ENCODE measurements at regions not wholly inside any gene's neighbourhood (a gene's known extent, or its start where the extent isn't known, plus 50 kb on each side); places are given as distances from the start of the nearest gene placed in this dataset.

DNA sequence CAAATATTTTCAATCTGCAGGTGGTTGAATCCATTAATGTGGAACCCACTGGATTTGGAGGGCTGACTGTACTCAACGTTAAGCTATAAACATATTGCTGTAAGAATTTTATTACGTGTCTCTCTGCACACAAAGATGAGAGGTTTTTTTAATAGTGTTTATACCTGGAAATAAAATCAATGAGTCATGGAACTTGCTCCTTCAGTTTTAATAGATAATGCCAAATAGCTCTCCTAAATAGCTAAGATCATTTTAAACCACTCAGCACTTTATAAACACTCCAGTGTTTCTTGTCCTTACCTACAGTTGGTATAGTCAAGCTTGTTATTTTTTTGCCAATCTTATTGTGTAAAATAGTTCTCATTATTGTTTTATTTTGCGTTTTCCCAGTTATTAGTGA, 455.6 kb upstream of the FZD8 start:
- Histone ChIP-seq H3K4me2 (ENCODE audit: low read length) (no peak overlapping the region), H3K9me2 (ENCODE audit: insufficient read depth) (no peaks in the 10 kb centered on the region), H4K20me1 (ENCODE audit: insufficient read depth) (no peaks in the 10 kb centered on the region), H3K27me3 (ENCODE audit: insufficient read depth, low read length) (no peaks in the 10 kb centered on the region), H3K36me3 (ENCODE audit: control insufficient read depth in 1 of 2, insufficient read depth in 2 of 2, low read length in 2 of 2) (no peaks in the 10 kb centered on the region), H3K4me3 (replicated peaks in 1 of 2; ENCODE audit: low read depth in 1 of 2, low read length in 2 of 2) (no peak overlapping the region), H3K9ac (ENCODE audit: low read length) (no peak overlapping the region), H3K9me3 (ENCODE audit: control insufficient read depth in 1 of 2, insufficient read depth in 1 of 2, low read depth in 1 of 2, low read length in 2 of 2) (peaks cover 0 to 12% of the 10 kb centered on the region in 2 experiments; a peak in 1 of 4 replicates), H3K79me2 (ENCODE audit: insufficient read depth, low read length) (no peaks in the 10 kb centered on the region), H3K4me1 (ENCODE audit: control insufficient read depth in 1 of 2, insufficient read depth in 2 of 2, low read length in 2 of 2) (no peaks in the 10 kb centered on the region), H2AFZ (ENCODE audit: low read depth, low read length, poor library complexity, severe bottlenecking) (no peak overlapping the region), H3K27ac (ENCODE audit: low read depth, low read length) (no peak overlapping the region)
- RAD21 ChIA-PET (ENCODE audit: low non-redundant PET in 1 of 2, low total read pairs in 2 of 2, uncharacterized antibody in 2 of 2, unreplicated experiment in 2 of 2): no interaction called here
- DNase-seq (ENCODE audit: low read depth, low spot score): no peak
- POLR2A ChIA-PET: no interaction called here
- TF ChIP-seq TCF7L2 (IDR thresholded peaks at IDR 0.05; ENCODE audit: borderline replicate concordance, extremely low read depth, insufficient read depth, insufficient read length) (no peak), SIN3A (IDR thresholded peaks at IDR 0.05; ENCODE audit: low read depth) (no peak), ZFX (IDR thresholded peaks at IDR 0.05) (no peak), EZH2phosphoT487 (IDR thresholded peaks at IDR 0.05; ENCODE audit: borderline replicate concordance) (no peak), EZH2 (IDR thresholded peaks at IDR 0.05) (no peak), SP1 (IDR thresholded peaks at IDR 0.05; ENCODE audit: low read depth) (no peak), POLR2AphosphoS5 (IDR thresholded peaks at IDR 0.05; ENCODE audit: low read depth, low read length) (no peak), ZNF274 (IDR thresholded peaks at IDR 0.05; ENCODE audit: low read depth, low read length) (no peak), CBX3 (IDR thresholded peaks at IDR 0.05; ENCODE audit: low read depth) (no peak), ELF1 (IDR thresholded peaks at IDR 0.05; ENCODE audit: borderline replicate concordance, low read depth) (no peak), RAD21 (IDR thresholded peaks at IDR 0.05; ENCODE audit: low read depth) (no peak), YY1 (IDR thresholded peaks at IDR 0.05; ENCODE audit: extremely low read depth, insufficient replicate concordance, low read depth, low read length) (no peak), FOSL1 (IDR thresholded peaks at IDR 0.05; ENCODE audit: low read depth) (no peak), POLR2A (IDR thresholded peaks at IDR 0.05; ENCODE audit: borderline replicate concordance, extremely low read depth, insufficient read depth, insufficient read length) (no peak), SRF (IDR thresholded peaks at IDR 0.05; ENCODE audit: low read depth) (no peak), CEBPB (IDR thresholded peaks at IDR 0.05; ENCODE audit: low read depth) (no peak)
- TF ChIP-seq, protein P1, sequence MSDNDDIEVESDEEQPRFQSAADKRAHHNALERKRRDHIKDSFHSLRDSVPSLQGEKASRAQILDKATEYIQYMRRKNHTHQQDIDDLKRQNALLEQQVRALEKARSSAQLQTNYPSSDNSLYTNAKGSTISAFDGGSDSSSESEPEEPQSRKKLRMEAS (IDR thresholded peaks at IDR 0.05): no peak
- TF ChIP-seq, protein P2, sequence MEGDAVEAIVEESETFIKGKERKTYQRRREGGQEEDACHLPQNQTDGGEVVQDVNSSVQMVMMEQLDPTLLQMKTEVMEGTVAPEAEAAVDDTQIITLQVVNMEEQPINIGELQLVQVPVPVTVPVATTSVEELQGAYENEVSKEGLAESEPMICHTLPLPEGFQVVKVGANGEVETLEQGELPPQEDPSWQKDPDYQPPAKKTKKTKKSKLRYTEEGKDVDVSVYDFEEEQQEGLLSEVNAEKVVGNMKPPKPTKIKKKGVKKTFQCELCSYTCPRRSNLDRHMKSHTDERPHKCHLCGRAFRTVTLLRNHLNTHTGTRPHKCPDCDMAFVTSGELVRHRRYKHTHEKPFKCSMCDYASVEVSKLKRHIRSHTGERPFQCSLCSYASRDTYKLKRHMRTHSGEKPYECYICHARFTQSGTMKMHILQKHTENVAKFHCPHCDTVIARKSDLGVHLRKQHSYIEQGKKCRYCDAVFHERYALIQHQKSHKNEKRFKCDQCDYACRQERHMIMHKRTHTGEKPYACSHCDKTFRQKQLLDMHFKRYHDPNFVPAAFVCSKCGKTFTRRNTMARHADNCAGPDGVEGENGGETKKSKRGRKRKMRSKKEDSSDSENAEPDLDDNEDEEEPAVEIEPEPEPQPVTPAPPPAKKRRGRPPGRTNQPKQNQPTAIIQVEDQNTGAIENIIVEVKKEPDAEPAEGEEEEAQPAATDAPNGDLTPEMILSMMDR (IDR thresholded peaks at IDR 0.05 in 2 of 3, conservative IDR thresholded peaks at IDR 0.05 in 1 of 3; ENCODE audit: borderline replicate concordance in 1 of 3, insufficient read depth in 1 of 3, low read depth in 2 of 3, low read length in 2 of 3): no peak
- TF ChIP-seq, protein P3, sequence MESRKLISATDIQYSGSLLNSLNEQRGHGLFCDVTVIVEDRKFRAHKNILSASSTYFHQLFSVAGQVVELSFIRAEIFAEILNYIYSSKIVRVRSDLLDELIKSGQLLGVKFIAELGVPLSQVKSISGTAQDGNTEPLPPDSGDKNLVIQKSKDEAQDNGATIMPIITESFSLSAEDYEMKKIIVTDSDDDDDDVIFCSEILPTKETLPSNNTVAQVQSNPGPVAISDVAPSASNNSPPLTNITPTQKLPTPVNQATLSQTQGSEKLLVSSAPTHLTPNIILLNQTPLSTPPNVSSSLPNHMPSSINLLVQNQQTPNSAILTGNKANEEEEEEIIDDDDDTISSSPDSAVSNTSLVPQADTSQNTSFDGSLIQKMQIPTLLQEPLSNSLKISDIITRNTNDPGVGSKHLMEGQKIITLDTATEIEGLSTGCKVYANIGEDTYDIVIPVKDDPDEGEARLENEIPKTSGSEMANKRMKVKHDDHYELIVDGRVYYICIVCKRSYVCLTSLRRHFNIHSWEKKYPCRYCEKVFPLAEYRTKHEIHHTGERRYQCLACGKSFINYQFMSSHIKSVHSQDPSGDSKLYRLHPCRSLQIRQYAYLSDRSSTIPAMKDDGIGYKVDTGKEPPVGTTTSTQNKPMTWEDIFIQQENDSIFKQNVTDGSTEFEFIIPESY (IDR thresholded peaks at IDR 0.05; ENCODE audit: extremely low read depth, insufficient replicate concordance, low read length): no peak
- TF ChIP-seq, protein P4, sequence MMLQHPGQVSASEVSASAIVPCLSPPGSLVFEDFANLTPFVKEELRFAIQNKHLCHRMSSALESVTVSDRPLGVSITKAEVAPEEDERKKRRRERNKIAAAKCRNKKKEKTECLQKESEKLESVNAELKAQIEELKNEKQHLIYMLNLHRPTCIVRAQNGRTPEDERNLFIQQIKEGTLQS (IDR thresholded peaks at IDR 0.05): no peak
- ATAC-seq: no peak
- CTCF ChIA-PET: no interaction called here
- intact Hi-C loops (cut with micrococcal nuclease): no loop called here
- BruUV-seq (replicated peaks): no TSS peak
